GM20000 (cell line): ENCODE measurements at regions not wholly inside any gene's neighbourhood (a gene's known extent, or its start where the extent isn't known, plus 50 kb on each side); places are given as distances from the start of the nearest gene placed in this dataset.
"Not testable (repeated sequence)": the region's sequence is repeated elsewhere in the genome, so short reads cannot be mapped to it uniquely, and the experiment has no call there.

Source experiments
- DNase-seq: peaks from one replicate; pipeline ENCODE4 v3.0.0; 2012; ENCODE audit warnings: low spot score
- CTCF ChIP-seq: IDR thresholded peaks from 2 replicates; pipeline ENCODE4 v1.5.1; 2012; ENCODE audit warnings: mild to moderate bottlenecking, control low read depth; ENCODE audit errors: extremely low read depth, missing control alignments

GRCh38 chr20:30611239-30611984 is 646.1 kb upstream of the DEFB115 start:
- DNase-seq, result no peak
- TF ChIP-seq CTCF, result no peak

GRCh38 chr20:30612344-30612743 is 645.1 kb upstream of the DEFB115 start:
- TF ChIP-seq CTCF, result no peak
- no peak for DNase-seq

- DNase-seq, result not testable (repeated sequence)
Observed at GRCh38 chr20:30621346-30621745, 636.1 kb upstream of the DEFB115 start.

DNA sequence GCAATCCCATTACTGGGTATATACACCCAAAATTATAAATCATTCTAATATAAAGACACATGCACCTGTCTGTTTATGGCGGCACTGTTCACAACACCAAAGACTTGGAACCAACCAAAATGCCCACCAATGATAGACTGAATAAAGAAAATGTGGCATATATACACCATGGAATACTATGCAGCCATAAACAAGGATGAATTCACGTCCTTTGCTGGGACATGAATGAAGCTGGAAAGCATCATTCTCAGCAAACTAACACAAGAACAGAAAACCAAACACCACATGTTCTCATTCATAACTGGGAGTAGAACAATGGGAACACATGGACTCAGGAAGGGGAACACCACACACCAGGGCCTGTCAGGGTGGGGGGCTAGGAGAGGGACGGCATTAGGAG is 633.2 kb upstream of the DEFB115 start:
- DNase-seq, result not testable (repeated sequence)

DNA sequence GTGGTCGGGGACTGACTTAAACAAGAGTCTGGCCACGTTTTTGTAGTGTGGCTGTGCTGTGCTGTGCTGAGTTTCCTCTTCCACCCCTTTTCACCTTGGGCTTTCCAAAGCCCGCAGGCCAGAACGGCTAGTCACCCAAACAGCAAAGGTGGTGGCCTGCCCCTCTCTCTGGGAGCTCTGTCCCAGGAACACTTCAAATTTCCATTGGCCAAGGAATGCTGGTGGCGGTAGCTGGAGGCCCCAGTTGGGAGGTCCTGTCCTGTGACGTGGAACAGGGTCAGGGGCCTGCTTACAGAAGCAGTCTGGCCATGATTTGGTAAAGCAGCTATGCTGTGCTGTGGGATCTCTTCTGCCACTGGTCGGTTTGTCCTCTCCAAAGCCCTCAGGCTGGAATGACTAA is 628.1 kb upstream of the DEFB115 start:
- DNase-seq, result not testable (repeated sequence)

GRCh38 chr20:30630761-30631160 is 626.7 kb upstream of the DEFB115 start:
- no peak for TF ChIP-seq CTCF
- DNase-seq, result no peak

DNA sequence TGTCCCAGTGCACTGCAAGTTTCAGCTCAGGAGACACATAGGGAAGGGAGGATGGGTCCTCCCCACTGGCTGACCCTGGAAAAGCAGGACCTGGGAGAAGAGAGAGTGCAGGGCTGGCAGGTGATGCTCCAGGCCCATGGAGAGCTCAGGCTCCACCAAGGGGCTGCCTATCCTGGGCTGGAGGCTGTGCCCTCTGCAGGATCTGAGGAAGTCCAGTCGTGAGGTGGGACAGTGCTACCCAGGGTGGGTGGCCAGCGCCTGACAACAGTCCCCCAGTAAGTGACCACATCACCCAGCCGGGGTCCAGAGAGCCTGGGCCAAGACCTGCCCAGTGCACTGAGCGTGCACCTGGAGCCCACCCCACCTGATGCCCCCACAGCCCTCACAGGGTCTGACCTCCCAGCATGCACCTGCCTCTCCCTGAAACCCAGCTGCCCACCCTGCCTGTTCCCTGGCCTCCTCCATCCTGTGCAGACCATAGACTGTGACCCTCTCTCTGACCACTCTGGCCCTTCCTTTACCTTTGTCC is 626.1 kb upstream of the DEFB115 start:
- not testable (repeated sequence) for DNase-seq

- not testable (repeated sequence) for DNase-seq
Observed at GRCh38 chr20:30632773-30633172, 624.7 kb upstream of the DEFB115 start.

DNA sequence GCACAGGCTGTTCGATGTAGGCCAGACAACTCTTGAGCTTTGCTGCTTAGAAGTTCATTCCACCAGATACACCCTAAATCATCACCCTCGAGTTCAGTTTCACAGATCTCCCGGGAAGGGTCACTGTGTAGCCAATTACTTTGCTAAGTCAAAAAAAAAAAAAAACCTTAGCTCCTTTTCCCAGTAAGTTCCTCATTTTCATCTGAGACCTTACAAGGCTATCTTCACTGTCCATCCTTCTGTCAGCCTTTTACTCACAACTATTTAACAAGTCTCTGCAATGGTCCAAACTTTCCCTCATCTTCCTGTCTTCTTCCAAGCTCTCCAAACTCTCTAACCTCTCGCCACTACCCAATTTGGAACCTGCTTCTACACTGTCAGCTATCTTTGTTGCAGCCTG is 615.9 kb upstream of the DEFB115 start:
- DNase-seq, result not testable (repeated sequence)

DNA sequence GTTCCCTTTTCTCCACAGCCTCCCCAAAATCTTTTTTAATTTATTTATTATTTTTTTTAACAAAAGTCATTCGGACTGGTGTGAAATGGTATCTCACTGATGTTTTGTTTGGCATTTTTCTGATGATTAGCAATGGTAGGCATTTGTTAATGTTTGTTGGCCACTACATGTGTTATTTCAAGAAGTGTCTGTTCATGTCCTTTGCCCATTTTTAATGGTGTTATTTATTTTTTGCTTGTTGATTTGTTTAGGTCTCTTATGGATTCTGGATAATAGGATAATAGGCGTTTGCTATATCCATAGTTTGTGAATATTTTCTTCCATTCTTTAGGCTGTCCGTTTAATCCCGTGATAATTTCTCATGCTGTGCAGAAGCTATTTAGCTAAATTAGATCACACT is 596.5 kb upstream of the DEFB115 start:
- DNase-seq, result not testable (repeated sequence)

DNA sequence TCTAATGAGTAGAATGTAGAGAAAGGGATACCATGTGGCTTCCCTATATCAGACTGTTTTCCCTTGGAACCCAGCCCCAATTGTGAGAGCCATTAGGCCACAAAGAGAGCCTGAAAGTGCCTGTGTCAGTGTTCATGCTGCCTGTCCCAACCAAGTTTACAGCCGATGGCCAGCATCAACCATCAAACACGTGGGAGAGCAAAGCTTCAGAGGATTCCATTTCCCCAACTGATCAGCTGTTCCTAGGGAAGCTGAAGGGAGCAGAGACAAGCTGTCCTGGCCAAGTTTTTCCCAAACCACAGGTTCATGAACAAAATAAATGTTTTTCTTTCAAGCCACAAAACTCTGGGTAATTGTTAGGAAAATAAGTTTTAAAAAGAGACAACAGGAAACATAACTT is 589.0 kb upstream of the DEFB115 start:
- not testable (repeated sequence) for DNase-seq

DNA sequence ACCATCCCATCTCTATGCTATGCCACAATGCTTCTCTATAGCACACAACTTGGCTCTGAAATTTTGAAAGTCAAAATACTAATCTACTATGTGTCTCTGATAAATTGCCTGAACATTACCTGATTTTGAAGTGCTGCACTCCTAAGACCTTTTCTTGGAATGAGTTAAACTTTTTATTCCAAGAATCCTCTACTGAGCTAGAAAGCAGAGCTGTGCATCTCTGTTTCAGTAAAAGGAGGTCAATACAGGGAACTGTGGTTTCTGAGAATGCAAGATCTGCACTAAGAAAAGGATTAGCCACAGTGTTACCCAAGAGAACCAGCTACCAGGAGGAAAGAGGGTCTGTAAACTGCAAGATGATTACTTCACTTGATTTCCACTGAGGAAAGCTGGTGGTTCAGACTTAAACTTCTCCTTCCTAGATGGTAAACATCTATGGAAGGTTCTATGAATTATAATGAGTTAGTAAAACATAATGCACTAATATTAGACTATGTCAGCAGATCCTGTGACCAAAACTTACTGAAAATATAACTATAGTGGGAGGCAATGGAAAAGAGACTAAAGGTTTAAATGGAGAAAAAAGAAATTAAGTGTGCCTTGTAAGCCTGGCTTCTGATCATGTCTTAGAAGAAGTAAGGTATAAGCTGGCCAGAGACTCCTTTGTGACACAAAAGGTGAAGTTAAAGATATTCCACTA is 588.0 kb upstream of the DEFB115 start:
- DNase-seq, result not testable (repeated sequence)

GRCh38 chr20:30671120-30671519 is 586.3 kb upstream of the DEFB115 start:
- not testable (repeated sequence) for DNase-seq

- not testable (repeated sequence) for DNase-seq
Observed at GRCh38 chr20:30675988-30676564, 581.4 kb upstream of the DEFB115 start.

- not testable (repeated sequence) for DNase-seq
Observed at GRCh38 chr20:30682236-30682635, 575.2 kb upstream of the DEFB115 start.

- DNase-seq, result not testable (repeated sequence)
Observed at GRCh38 chr20:30712861-30713260, 544.6 kb upstream of the DEFB115 start.

GRCh38 chr20:30719415-30720199 is 537.9 kb upstream of the DEFB115 start:
- DNase-seq, result not testable (repeated sequence)
